CD4-positive, CD25-positive, alpha-beta regulatory T cell (primary cell): ENCODE measurements at regions not wholly inside any gene's neighbourhood (a gene's known extent, or its start where the extent isn't known, plus 50 kb on each side); places are given as distances from the start of the nearest gene placed in this dataset.

Source experiments
- ATAC-seq, 2 donors: fragments of 150-1000 bp; cut with Tn5 transposase; one replicate each; pipeline ENCODE4 v1.10.0; 2021; ENCODE audit warnings: low read depth in 2 of 2, moderate number of reproducible peaks in 2 of 2, moderate library complexity in 1 of 2
- DNase-seq, 3 donors: peaks; one replicate each; pipeline versions ENCODE4 v3.0.0 to v3.0.0-alpha.2; 2012 to 2022; ENCODE audit warnings: mixed read lengths in 1 of 3
- H3K27ac ChIP-seq: one replicate; pipeline ENCODE4 v1.7.0; 2013; ENCODE audit warnings: mild to moderate bottlenecking, low read length; ENCODE audit not compliant: insufficient read depth, poor library complexity, severe bottlenecking
- H3K27me3 ChIP-seq: one replicate; pipeline ENCODE4 v1.7.0; 2013; ENCODE audit warnings: low read length; ENCODE audit not compliant: control insufficient read depth, insufficient read depth
- H3K36me3 ChIP-seq: one replicate; pipeline ENCODE4 v1.7.0; 2013; ENCODE audit warnings: mild to moderate bottlenecking, low read length, moderate library complexity; ENCODE audit not compliant: control insufficient read depth, insufficient read depth
- H3K4me1 ChIP-seq: 2 replicates; pipeline ENCODE4 v1.7.0; 2013; ENCODE audit warnings: mild to moderate bottlenecking, low read length; ENCODE audit not compliant: insufficient read depth, control insufficient read depth, poor library complexity, severe bottlenecking
- H3K4me3 ChIP-seq: one replicate; pipeline ENCODE4 v1.7.0; 2013; ENCODE audit warnings: low read depth, mild to moderate bottlenecking, low read length, moderate library complexity
- H3K9me3 ChIP-seq, 2 experiments: 1 replicate in 1 of 2; 2 replicates in 1 of 2; pipeline ENCODE4 v1.7.0; 2013; ENCODE audit warnings: low read length in 2 of 2, mild to moderate bottlenecking in 1 of 2, moderate library complexity in 1 of 2; ENCODE audit not compliant: control insufficient read depth in 2 of 2
- H3K27ac Mint-ChIP-seq, 3 donors: one replicate each; pipeline ENCODE4 v1.8.0; 2020 to 2022; ENCODE audit warnings: mild to moderate bottlenecking in 3 of 3, mixed read lengths in 3 of 3, moderate library complexity in 2 of 3
- H3K27me3 Mint-ChIP-seq: one replicate; pipeline ENCODE4 v1.8.0; 2022; ENCODE audit warnings: mild to moderate bottlenecking, mixed read lengths
- H3K36me3 Mint-ChIP-seq: one replicate; pipeline ENCODE4 v1.8.0; 2020; ENCODE audit warnings: mixed read lengths
- H3K4me1 Mint-ChIP-seq, 4 donors: one replicate each; pipeline ENCODE4 v1.8.0; 2020 to 2022; ENCODE audit warnings: mixed read lengths in 4 of 4, mild to moderate bottlenecking in 1 of 4
- H3K4me3 Mint-ChIP-seq, 4 donors: one replicate each; pipeline ENCODE4 v1.8.0; 2020 to 2022; ENCODE audit warnings: mild to moderate bottlenecking in 4 of 4, mixed read lengths in 4 of 4, moderate library complexity in 3 of 4
- H3K9me3 Mint-ChIP-seq, 7 donors: one replicate each; pipeline ENCODE4 v1.8.0; 2020 to 2022; ENCODE audit warnings: mixed read lengths in 7 of 7, mild to moderate bottlenecking in 3 of 7, moderate library complexity in 2 of 7

DNA sequence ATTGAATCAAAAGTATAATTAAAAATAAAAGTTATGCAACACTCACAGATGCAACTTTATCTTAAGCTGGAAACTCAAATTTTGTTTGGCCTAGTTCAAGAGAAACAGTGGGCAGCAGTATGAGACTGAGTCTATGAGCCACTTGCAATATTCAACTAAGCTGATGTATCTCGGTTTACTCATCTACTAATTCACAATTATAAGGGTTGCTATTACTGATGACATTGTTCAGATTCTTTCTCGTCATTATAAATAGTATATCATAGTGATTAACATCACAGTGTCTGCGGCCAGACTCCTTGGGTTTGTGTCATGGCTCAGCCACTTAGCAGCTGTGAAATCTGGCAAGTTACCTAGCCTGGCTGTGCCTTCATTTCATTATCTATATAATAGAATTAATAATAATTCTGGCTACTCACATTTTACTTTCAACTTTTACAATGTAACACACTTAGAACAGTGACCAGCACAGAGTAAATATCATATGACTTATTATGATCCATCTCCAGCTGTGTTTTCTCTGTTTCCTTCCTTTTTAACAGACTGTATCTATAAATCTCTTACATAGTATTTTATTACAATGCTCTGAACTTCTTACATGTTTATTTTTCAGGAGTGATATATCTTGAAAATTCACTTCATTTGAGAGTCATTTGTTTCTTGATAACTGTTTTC, 194.3 kb upstream of the RGS18 start:
- Mint-ChIP-seq H3K9me3 (peaks cover 0 to 4% (median 2%) of the 10 kb centered on the region in 7 donors), H3K27me3 (no peaks in the 10 kb centered on the region), H3K4me1 (no peaks in the 10 kb centered on the region), H3K36me3 (no peaks in the 10 kb centered on the region), H3K27ac (no peak overlapping the region), H3K4me3 (no peak overlapping the region)
- Histone ChIP-seq H3K4me1 (no peaks in the 10 kb centered on the region), H3K36me3 (no peaks in the 10 kb centered on the region), H3K27ac (no peak overlapping the region), H3K9me3 (no peaks in the 10 kb centered on the region), H3K4me3 (no peak overlapping the region), H3K27me3 (no peaks in the 10 kb centered on the region)
- no peak for ATAC-seq
- DNase-seq, result no peak

DNA sequence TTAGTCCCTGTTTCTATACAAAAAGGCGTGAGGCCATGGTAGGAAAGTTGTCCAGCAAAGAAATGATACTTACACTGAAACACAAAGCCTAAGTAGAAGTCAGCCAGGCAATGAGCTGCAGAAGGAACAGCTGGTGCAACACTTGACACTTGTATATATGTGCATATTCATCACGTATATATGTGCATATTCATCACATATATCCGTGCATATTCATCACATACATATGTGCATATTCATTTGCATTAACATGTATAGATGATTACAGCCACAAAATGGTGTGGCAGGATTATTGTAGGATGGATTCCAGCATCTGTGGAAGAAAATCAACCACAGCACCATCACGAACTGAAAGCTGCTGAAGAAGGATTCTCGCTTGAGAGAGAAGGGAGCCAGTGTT, 189.0 kb upstream of the RGS18 start:
- H3K4me1 Mint-ChIP-seq, result no peaks in the 10 kb centered on the region
- no peak overlapping the region for H3K4me3 Mint-ChIP-seq
- H3K27ac ChIP-seq, result no peak overlapping the region
- no peaks in the 10 kb centered on the region for H3K27me3 ChIP-seq
- H3K36me3 Mint-ChIP-seq, result no peaks in the 10 kb centered on the region
- no peaks in the 10 kb centered on the region for H3K27me3 Mint-ChIP-seq
- DNase-seq, result no peak
- H3K27ac Mint-ChIP-seq, result no peak overlapping the region
- H3K4me3 ChIP-seq, result no peak overlapping the region
- ATAC-seq, result no peak
- no peaks in the 10 kb centered on the region for H3K4me1 ChIP-seq
- no peaks in the 10 kb centered on the region for H3K36me3 ChIP-seq
- peaks cover 0 to 15% (median 0%) of the 10 kb centered on the region in 7 donors for H3K9me3 Mint-ChIP-seq
- no peaks in the 10 kb centered on the region for H3K9me3 ChIP-seq

DNA sequence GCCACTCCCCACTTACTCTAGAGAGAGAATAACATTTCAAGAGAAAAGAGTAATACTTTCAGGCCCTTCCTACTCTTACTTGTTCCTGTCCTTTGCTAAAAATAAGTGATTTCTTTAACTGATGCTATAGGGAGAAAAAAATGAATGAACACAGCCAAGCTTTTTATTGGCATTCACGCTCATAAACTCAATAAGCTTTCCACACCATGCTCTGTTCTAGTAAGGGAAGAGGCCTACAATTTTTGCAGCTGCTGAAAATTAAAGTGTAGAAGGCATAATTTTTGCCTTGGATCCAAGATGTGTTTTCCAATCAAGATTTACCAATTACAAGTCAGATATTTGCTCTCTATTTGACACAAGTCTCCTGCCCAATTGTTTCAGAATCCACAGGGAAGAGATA, 188.1 kb upstream of the RGS18 start:
- Mint-ChIP-seq H3K36me3 (no peaks in the 10 kb centered on the region), H3K27me3 (no peaks in the 10 kb centered on the region), H3K9me3 (peaks cover 0 to 20% (median under 1%) of the 10 kb centered on the region in 7 donors), H3K27ac (no peak overlapping the region), H3K4me3 (no peak overlapping the region), H3K4me1 (no peaks in the 10 kb centered on the region)
- Histone ChIP-seq H3K4me1 (no peaks in the 10 kb centered on the region), H3K36me3 (no peaks in the 10 kb centered on the region), H3K27me3 (no peaks in the 10 kb centered on the region), H3K4me3 (no peak overlapping the region), H3K9me3 (peaks cover 0 to 4% of the 10 kb centered on the region in 2 experiments), H3K27ac (no peak overlapping the region)
- DNase-seq, result no peak
- no peak for ATAC-seq

DNA sequence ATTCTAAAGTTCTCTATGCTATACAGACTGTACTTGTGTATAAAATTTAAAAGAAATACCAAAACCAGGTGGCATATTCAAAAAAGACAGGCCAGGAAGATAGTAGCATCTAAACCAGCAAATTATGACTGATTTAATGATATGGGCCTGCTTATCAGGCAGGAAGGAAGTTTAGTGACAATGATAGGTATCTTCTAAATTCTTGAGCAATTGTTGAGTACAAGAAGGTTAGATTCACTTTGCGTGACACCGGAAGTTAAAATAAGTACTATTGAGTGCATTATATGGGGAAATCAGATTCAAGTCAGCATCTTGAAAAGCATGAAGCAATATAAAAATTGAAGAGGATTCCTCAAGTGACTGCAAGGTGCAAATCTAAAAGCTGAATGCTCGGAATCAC, 186.8 kb upstream of the RGS18 start:
- ATAC-seq, result no peak

DNA sequence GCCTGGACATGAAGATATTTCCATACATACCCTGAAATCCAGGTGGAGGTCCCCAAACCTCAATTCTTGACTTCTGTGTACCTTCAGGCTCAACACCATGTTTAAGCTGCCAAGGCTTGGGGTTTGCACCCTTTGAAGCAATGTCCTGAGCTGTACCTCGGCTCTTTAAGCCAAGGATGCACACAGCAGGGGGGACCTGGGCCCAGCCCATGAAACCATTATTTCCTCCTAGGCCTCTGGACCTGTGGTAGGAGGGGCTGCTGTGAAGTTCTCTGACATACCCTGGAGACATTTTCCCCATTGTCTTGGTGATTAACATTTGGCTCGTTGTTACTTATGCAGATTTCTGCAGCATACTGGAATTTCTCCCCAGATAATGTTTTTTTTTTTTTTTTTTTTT, 184.3 kb upstream of the RGS18 start:
- Histone ChIP-seq H3K36me3 (no peaks in the 10 kb centered on the region), H3K27ac (no peak overlapping the region), H3K4me1 (no peaks in the 10 kb centered on the region), H3K9me3 (peaks cover 0 to 5% of the 10 kb centered on the region in 2 experiments), H3K4me3 (no peak overlapping the region), H3K27me3 (no peaks in the 10 kb centered on the region)
- H3K27ac Mint-ChIP-seq, result no peak overlapping the region
- H3K36me3 Mint-ChIP-seq, result no peaks in the 10 kb centered on the region
- ATAC-seq (no peak), DNase-seq (no peak)
- peaks cover 0 to 20% (median 3%) of the 10 kb centered on the region in 7 donors for H3K9me3 Mint-ChIP-seq
- H3K4me3 Mint-ChIP-seq, result no peak overlapping the region
- no peaks in the 10 kb centered on the region for H3K4me1 Mint-ChIP-seq
- H3K27me3 Mint-ChIP-seq, result no peaks in the 10 kb centered on the region

More for the DNA sequence above, 186.8 kb upstream of the RGS18 start:
- Mint-ChIP-seq H3K9me3 (peaks cover 0 to 20% (median 3%) of the 10 kb centered on the region in 7 donors), H3K36me3 (no peaks in the 10 kb centered on the region), H3K4me1 (no peaks in the 10 kb centered on the region), H3K27me3 (no peaks in the 10 kb centered on the region), H3K4me3 (no peak overlapping the region), H3K27ac (no peak overlapping the region)
- no peak for DNase-seq
- Histone ChIP-seq H3K36me3 (no peaks in the 10 kb centered on the region), H3K27me3 (no peaks in the 10 kb centered on the region), H3K9me3 (peaks cover 0 to 5% of the 10 kb centered on the region in 2 experiments), H3K27ac (no peak overlapping the region), H3K4me3 (no peak overlapping the region), H3K4me1 (no peaks in the 10 kb centered on the region)

DNA sequence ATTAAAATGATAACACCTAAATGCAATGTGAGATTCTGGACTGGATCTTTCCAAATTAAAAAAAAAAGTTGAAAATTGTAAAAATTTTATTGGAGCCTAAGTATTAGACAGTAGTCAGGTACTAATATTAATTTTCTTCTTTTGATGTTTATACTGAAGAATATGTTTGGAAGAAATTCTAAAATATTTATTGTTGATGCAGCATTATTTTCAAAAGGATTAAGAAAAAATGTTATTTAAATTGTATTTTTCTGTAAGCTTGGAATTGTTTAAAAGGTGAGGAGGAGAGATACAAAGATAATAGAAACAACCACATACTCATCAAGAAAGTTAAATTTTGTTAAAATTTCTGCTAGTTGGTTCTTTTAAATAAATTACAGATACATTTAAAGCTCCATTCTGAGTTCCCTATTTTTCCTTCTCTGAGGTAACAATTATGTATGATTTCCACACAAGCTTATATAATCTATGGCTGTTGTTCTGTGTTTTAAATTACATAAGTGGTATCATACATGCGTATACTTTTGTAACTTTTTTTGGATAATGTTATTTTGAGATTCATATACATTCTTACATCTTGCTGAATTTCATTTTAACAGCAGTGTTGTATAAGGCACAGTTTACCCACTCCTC, 180.3 kb upstream of the RGS18 start:
- H3K9me3 ChIP-seq, result peaks cover 0 to 10% of the 10 kb centered on the region in 2 experiments
- Mint-ChIP-seq H3K36me3 (no peaks in the 10 kb centered on the region), H3K4me1 (no peaks in the 10 kb centered on the region), H3K27ac (no peak overlapping the region), H3K9me3 (peaks cover 0 to 18% (median 5%) of the 10 kb centered on the region in 7 donors), H3K27me3 (no peaks in the 10 kb centered on the region), H3K4me3 (no peak overlapping the region)
- H3K27me3 ChIP-seq, result no peaks in the 10 kb centered on the region
- H3K4me3 ChIP-seq, result no peak overlapping the region
- H3K27ac ChIP-seq, result no peak overlapping the region
- no peaks in the 10 kb centered on the region for H3K4me1 ChIP-seq
- ATAC-seq (no peak), DNase-seq (no peak)
- no peaks in the 10 kb centered on the region for H3K36me3 ChIP-seq

DNA sequence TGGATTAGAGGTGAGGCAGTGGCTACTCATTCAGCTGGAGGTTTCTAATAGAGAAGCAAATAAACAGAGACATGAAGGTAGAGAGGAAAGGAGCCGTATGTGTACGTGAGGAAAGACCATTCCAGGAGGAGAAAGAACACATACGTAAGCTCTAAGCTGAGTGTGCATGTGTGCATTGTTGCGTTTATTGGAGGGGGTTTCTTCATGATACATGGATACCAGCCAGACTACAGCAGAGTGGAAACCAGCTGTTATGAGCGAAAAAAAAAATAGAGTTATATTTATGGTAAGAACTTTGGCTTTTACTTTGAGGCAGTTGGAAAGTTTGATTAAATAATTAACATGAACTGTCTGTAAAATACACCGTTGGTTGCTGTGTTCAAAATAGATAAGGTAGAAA, 173.4 kb upstream of the RGS18 start:
- no peak overlapping the region for H3K4me3 ChIP-seq
- no peaks in the 10 kb centered on the region for H3K27me3 ChIP-seq
- H3K4me3 Mint-ChIP-seq, result no peak overlapping the region
- DNase-seq (no peak), ATAC-seq (no peak)
- H3K36me3 ChIP-seq, result no peaks in the 10 kb centered on the region
- H3K9me3 ChIP-seq, result peaks cover 0 to 9% of the 10 kb centered on the region in 2 experiments
- no peaks in the 10 kb centered on the region for H3K4me1 Mint-ChIP-seq
- H3K27ac Mint-ChIP-seq, result no peak overlapping the region
- H3K4me1 ChIP-seq, result no peaks in the 10 kb centered on the region
- no peaks in the 10 kb centered on the region for H3K27me3 Mint-ChIP-seq
- no peak overlapping the region for H3K27ac ChIP-seq
- no peaks in the 10 kb centered on the region for H3K36me3 Mint-ChIP-seq
- peaks cover 0 to 27% (median 10%) of the 10 kb centered on the region in 7 donors for H3K9me3 Mint-ChIP-seq

DNA sequence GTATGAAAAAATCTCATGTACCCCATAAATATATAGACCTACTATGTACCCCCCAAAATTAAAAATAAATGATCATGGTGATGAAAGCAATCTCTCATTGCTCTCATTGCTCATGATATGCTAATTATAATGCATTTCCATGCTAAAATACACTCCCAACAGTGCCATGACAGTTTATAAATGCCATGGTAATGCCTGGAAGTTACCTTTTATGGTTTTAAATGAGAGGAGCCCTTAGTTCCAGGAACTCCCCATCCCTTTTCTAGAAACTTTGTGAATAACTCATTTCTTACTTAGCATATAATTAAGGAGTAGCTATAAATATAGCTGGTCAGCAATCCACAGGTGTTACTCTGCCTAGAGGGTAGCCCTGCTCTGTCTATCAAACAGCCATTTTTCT, 166.1 kb upstream of the RGS18 start:
- H3K27ac ChIP-seq, result no peak overlapping the region
- H3K27ac Mint-ChIP-seq, result no peak overlapping the region
- no peak for DNase-seq
- no peaks in the 10 kb centered on the region for H3K36me3 ChIP-seq
- no peaks in the 10 kb centered on the region for H3K27me3 Mint-ChIP-seq
- no peaks in the 10 kb centered on the region for H3K4me1 Mint-ChIP-seq
- H3K36me3 Mint-ChIP-seq, result no peaks in the 10 kb centered on the region
- no peaks in the 10 kb centered on the region for H3K4me1 ChIP-seq
- peaks cover 0 to 14% (median 4%) of the 10 kb centered on the region in 7 donors for H3K9me3 Mint-ChIP-seq
- ATAC-seq, result no peak
- no peaks in the 10 kb centered on the region for H3K27me3 ChIP-seq
- no peaks in the 10 kb centered on the region for H3K9me3 ChIP-seq
- H3K4me3 ChIP-seq, result no peak overlapping the region
- no peak overlapping the region for H3K4me3 Mint-ChIP-seq
